GM23338 (cell line): ENCODE measurements at regions not wholly inside any gene's neighbourhood (a gene's known extent, or its start where the extent isn't known, plus 50 kb on each side); places are given as distances from the start of the nearest gene placed in this dataset.

Experiments used
- ATAC-seq: fragments of 200-7000 bp; cut with Tn5 transposase; 3 replicates; pipeline ENCODE4 v1.9.1; 2020
- DNase-seq: peaks from one replicate; pipeline ENCODE4 v3.0.0-alpha.2; 2015; ENCODE audit warnings: low spot score
- H2AFZ ChIP-seq: fragments of 200-600 bp; sonication (generic); 2 replicates; pipeline ENCODE4 v1.8.0; 2016; ENCODE audit warnings: antibody characterized with exemption, mild to moderate bottlenecking, moderate library complexity
- H3F3A ChIP-seq: fragments of 200-600 bp; sonication (generic); replicated peaks from 2 replicates; pipeline ENCODE4 v1.8.0; 2017; ENCODE audit warnings: antibody characterized with exemption, mixed run types, low read depth
- H3K27ac ChIP-seq: fragments of 200-600 bp; sonication (generic); 2 replicates; pipeline ENCODE4 v1.6.1; 2016; ENCODE audit warnings: low read depth
- H3K27me3 ChIP-seq: fragments of 200-600 bp; sonication (generic); 2 replicates; pipeline ENCODE4 v1.8.0; 2016; ENCODE audit warnings: mild to moderate bottlenecking, mixed run types, moderate library complexity; ENCODE audit not compliant: insufficient read depth
- H3K36me3 ChIP-seq: fragments of 200-600 bp; sonication (generic); 2 replicates; pipeline ENCODE4 v1.8.0; 2016; ENCODE audit warnings: mild to moderate bottlenecking; ENCODE audit not compliant: insufficient read depth
- H3K4me1 ChIP-seq: fragments of 200-600 bp; sonication (generic); 2 replicates; pipeline ENCODE4 v1.8.0; 2016; ENCODE audit warnings: mild to moderate bottlenecking, moderate library complexity; ENCODE audit not compliant: insufficient read depth
- H3K4me2 ChIP-seq: fragments of 200-600 bp; sonication (generic); 2 replicates; pipeline ENCODE4 v1.7.1; 2017; ENCODE audit warnings: mixed run types
- H3K4me3 ChIP-seq: fragments of 200-600 bp; sonication (generic); 2 replicates; pipeline ENCODE4 v1.6.1; 2016; ENCODE audit warnings: mixed run types
- H3K79me2 ChIP-seq: fragments of 200-600 bp; sonication (generic); replicated peaks from 2 replicates; pipeline ENCODE4 v1.8.0; 2017; ENCODE audit warnings: mild to moderate bottlenecking; ENCODE audit not compliant: insufficient read depth
- H3K9me2 ChIP-seq: fragments of 200-600 bp; sonication (generic); 2 replicates; pipeline ENCODE4 v1.8.0; 2017; ENCODE audit not compliant: insufficient read depth
- H4K20me1 ChIP-seq: fragments of 200-600 bp; sonication (generic); replicated peaks from 2 replicates; pipeline ENCODE4 v1.8.0; 2017; ENCODE audit warnings: mild to moderate bottlenecking; ENCODE audit not compliant: insufficient read depth
- H3K27ac Mint-ChIP-seq: 2 replicates; pipeline ENCODE4 v1.8.0; 2020; ENCODE audit warnings: inconsistent platforms, mild to moderate bottlenecking, moderate library complexity, mixed read lengths
- H3K27me3 Mint-ChIP-seq: 3 replicates; pipeline ENCODE4 v1.8.0; 2022; ENCODE audit warnings: low read depth, mild to moderate bottlenecking, moderate library complexity, mixed read lengths, inconsistent platforms; ENCODE audit not compliant: insufficient read depth, poor library complexity
- H3K36me3 Mint-ChIP-seq: 3 replicates; pipeline ENCODE4 v1.8.0; 2021; ENCODE audit warnings: low read depth, mild to moderate bottlenecking, inconsistent platforms, moderate library complexity, mixed read lengths
- H3K4me1 Mint-ChIP-seq: 3 replicates; pipeline ENCODE4 v1.8.0; 2020; ENCODE audit warnings: mild to moderate bottlenecking, inconsistent platforms, mixed read lengths
- H3K4me3 Mint-ChIP-seq: 3 replicates; pipeline ENCODE4 v1.8.0; 2021; ENCODE audit warnings: moderate library complexity, mild to moderate bottlenecking, inconsistent platforms, mixed read lengths
- H3K9me3 Mint-ChIP-seq: 3 replicates; pipeline ENCODE4 v1.8.0; 2020; ENCODE audit warnings: moderate library complexity, mild to moderate bottlenecking, inconsistent platforms, mixed read lengths
- CREB1 ChIP-seq: fragments of 250-450 bp; sonication (Bioruptor Pico); IDR thresholded peaks from 2 replicates; pipeline ENCODE4 v1.5.0; 2020; ENCODE audit warnings: low read depth, mild to moderate bottlenecking, moderate library complexity
- EZH2 ChIP-seq: fragments of 200-600 bp; sonication (generic); IDR thresholded peaks from one replicate; pipeline ENCODE4 v1.8.0; 2017; ENCODE audit warnings: antibody characterized with exemption, mild to moderate bottlenecking, low read depth; ENCODE audit not compliant: unreplicated experiment
- EZH2phosphoT487 ChIP-seq: fragments of 200-600 bp; sonication (generic); IDR thresholded peaks from one replicate; pipeline ENCODE4 v1.8.1; 2018; ENCODE audit warnings: antibody characterized with exemption; ENCODE audit not compliant: unreplicated experiment
- JUNB ChIP-seq: IDR thresholded peaks from one replicate; pipeline ENCODE4 v1.6.1; 2016; ENCODE audit warnings: antibody characterized with exemption; ENCODE audit not compliant: unreplicated experiment
- NANOG ChIP-seq: IDR thresholded peaks from 2 replicates; pipeline ENCODE4 v1.6.1; 2016; ENCODE audit warnings: antibody characterized with exemption, borderline replicate concordance
- POLR2AphosphoS5 ChIP-seq: IDR thresholded peaks from 2 replicates; pipeline ENCODE4 v1.6.1; 2016; ENCODE audit warnings: antibody characterized with exemption, low read depth
- STAT1 ChIP-seq: IDR thresholded peaks from one replicate; pipeline ENCODE4 v1.6.1; 2016; ENCODE audit warnings: antibody characterized with exemption; ENCODE audit not compliant: unreplicated experiment
- ZNF114 ChIP-seq: fragments of 250-450 bp; sonication (Bioruptor Pico); IDR thresholded peaks from 2 replicates; pipeline ENCODE4 v1.5.0; 2020; ENCODE audit warnings: mild to moderate bottlenecking, moderate library complexity
- ZNF331 ChIP-seq: fragments of 250-450 bp; sonication (Bioruptor Pico); IDR thresholded peaks from 2 replicates; pipeline ENCODE4 v1.5.0; 2020; ENCODE audit warnings: low read depth, mild to moderate bottlenecking, moderate library complexity
- TF ChIP-seq, protein P1 (sequence below): IDR thresholded peaks from one replicate; pipeline ENCODE4 v1.6.1; 2018; ENCODE audit warnings: antibody characterized with exemption; ENCODE audit not compliant: unreplicated experiment
- TF ChIP-seq, protein P2 (sequence below): fragments of 250-450 bp; sonication (Bioruptor Pico); IDR thresholded peaks from 2 replicates; pipeline ENCODE4 v1.5.0; 2020; ENCODE audit warnings: mild to moderate bottlenecking, moderate library complexity
- TF ChIP-seq, protein P3 (sequence below), 2 experiments: fragments of 200-600 bp in 1 of 2; sonication (generic) in 1 of 2; conservative IDR thresholded peaks; 2 replicates each; pipeline versions ENCODE4 v1.5.1 to v1.6.1; 2016 to 2017; ENCODE audit warnings: antibody characterized with exemption in 2 of 2, low read depth in 2 of 2, mild to moderate bottlenecking in 2 of 2, moderate library complexity in 1 of 2
- TF ChIP-seq, protein P4 (sequence below): IDR thresholded peaks from 2 replicates; pipeline ENCODE4 v1.6.1; 2016; ENCODE audit warnings: antibody characterized with exemption

DNA sequence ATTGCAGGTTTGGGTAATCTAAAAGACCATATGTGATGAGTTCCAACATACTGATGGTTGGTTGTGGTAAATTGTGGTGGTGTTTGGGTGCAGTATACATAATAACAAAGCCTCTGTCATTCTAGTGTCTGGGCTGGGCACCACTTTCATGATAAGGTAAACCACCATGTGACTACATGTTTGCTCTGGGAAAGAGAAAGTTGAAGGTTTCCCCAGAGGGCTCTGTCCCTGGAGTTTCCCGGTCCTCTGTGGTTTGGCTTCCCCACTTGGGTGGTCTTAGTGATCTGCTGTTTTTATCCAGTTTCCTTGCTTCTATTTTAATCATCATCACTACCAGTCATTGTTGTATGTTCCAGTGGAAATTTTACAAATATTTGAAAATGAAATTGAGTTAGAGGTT lies 55.9 kb upstream of the TSPAN2 start:
- H3F3A ChIP-seq, result no peaks in the 10 kb centered on the region
- no peak overlapping the region for H3K27ac Mint-ChIP-seq
- H3K79me2 ChIP-seq, result no peaks in the 10 kb centered on the region
- no peaks in the 10 kb centered on the region for H4K20me1 ChIP-seq
- no peak overlapping the region for H2AFZ ChIP-seq
- H3K9me2 ChIP-seq, result no peaks in the 10 kb centered on the region
- H3K4me1 ChIP-seq, result no peaks in the 10 kb centered on the region
- H3K4me3 ChIP-seq, result no peak overlapping the region
- H3K36me3 Mint-ChIP-seq, result no peaks in the 10 kb centered on the region
- H3K9me3 Mint-ChIP-seq, result no peaks in the 10 kb centered on the region; the same call in 2 of the 3 replicates
- no peaks in the 10 kb centered on the region; the same call in 2 of the 3 replicates for H3K4me1 Mint-ChIP-seq
- no peak overlapping the region for H3K4me2 ChIP-seq
- H3K36me3 ChIP-seq, result no peaks in the 10 kb centered on the region
- ATAC-seq (no peak), DNase-seq (no peak)
- H3K27me3 ChIP-seq, result no peaks in the 10 kb centered on the region
- TF ChIP-seq, protein P1, sequence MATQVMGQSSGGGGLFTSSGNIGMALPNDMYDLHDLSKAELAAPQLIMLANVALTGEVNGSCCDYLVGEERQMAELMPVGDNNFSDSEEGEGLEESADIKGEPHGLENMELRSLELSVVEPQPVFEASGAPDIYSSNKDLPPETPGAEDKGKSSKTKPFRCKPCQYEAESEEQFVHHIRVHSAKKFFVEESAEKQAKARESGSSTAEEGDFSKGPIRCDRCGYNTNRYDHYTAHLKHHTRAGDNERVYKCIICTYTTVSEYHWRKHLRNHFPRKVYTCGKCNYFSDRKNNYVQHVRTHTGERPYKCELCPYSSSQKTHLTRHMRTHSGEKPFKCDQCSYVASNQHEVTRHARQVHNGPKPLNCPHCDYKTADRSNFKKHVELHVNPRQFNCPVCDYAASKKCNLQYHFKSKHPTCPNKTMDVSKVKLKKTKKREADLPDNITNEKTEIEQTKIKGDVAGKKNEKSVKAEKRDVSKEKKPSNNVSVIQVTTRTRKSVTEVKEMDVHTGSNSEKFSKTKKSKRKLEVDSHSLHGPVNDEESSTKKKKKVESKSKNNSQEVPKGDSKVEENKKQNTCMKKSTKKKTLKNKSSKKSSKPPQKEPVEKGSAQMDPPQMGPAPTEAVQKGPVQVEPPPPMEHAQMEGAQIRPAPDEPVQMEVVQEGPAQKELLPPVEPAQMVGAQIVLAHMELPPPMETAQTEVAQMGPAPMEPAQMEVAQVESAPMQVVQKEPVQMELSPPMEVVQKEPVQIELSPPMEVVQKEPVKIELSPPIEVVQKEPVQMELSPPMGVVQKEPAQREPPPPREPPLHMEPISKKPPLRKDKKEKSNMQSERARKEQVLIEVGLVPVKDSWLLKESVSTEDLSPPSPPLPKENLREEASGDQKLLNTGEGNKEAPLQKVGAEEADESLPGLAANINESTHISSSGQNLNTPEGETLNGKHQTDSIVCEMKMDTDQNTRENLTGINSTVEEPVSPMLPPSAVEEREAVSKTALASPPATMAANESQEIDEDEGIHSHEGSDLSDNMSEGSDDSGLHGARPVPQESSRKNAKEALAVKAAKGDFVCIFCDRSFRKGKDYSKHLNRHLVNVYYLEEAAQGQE, result no peak
- TF ChIP-seq STAT1 (no peak), CREB1 (CRISPR knock-in tag) (no peak), POLR2AphosphoS5 (no peak), JUNB (no peak), ZNF331 (CRISPR knock-in tag) (no peak), NANOG (no peak), EZH2phosphoT487 (no peak), ZNF114 (CRISPR knock-in tag) (no peak), EZH2 (no peak)
- TF ChIP-seq, protein P2, sequence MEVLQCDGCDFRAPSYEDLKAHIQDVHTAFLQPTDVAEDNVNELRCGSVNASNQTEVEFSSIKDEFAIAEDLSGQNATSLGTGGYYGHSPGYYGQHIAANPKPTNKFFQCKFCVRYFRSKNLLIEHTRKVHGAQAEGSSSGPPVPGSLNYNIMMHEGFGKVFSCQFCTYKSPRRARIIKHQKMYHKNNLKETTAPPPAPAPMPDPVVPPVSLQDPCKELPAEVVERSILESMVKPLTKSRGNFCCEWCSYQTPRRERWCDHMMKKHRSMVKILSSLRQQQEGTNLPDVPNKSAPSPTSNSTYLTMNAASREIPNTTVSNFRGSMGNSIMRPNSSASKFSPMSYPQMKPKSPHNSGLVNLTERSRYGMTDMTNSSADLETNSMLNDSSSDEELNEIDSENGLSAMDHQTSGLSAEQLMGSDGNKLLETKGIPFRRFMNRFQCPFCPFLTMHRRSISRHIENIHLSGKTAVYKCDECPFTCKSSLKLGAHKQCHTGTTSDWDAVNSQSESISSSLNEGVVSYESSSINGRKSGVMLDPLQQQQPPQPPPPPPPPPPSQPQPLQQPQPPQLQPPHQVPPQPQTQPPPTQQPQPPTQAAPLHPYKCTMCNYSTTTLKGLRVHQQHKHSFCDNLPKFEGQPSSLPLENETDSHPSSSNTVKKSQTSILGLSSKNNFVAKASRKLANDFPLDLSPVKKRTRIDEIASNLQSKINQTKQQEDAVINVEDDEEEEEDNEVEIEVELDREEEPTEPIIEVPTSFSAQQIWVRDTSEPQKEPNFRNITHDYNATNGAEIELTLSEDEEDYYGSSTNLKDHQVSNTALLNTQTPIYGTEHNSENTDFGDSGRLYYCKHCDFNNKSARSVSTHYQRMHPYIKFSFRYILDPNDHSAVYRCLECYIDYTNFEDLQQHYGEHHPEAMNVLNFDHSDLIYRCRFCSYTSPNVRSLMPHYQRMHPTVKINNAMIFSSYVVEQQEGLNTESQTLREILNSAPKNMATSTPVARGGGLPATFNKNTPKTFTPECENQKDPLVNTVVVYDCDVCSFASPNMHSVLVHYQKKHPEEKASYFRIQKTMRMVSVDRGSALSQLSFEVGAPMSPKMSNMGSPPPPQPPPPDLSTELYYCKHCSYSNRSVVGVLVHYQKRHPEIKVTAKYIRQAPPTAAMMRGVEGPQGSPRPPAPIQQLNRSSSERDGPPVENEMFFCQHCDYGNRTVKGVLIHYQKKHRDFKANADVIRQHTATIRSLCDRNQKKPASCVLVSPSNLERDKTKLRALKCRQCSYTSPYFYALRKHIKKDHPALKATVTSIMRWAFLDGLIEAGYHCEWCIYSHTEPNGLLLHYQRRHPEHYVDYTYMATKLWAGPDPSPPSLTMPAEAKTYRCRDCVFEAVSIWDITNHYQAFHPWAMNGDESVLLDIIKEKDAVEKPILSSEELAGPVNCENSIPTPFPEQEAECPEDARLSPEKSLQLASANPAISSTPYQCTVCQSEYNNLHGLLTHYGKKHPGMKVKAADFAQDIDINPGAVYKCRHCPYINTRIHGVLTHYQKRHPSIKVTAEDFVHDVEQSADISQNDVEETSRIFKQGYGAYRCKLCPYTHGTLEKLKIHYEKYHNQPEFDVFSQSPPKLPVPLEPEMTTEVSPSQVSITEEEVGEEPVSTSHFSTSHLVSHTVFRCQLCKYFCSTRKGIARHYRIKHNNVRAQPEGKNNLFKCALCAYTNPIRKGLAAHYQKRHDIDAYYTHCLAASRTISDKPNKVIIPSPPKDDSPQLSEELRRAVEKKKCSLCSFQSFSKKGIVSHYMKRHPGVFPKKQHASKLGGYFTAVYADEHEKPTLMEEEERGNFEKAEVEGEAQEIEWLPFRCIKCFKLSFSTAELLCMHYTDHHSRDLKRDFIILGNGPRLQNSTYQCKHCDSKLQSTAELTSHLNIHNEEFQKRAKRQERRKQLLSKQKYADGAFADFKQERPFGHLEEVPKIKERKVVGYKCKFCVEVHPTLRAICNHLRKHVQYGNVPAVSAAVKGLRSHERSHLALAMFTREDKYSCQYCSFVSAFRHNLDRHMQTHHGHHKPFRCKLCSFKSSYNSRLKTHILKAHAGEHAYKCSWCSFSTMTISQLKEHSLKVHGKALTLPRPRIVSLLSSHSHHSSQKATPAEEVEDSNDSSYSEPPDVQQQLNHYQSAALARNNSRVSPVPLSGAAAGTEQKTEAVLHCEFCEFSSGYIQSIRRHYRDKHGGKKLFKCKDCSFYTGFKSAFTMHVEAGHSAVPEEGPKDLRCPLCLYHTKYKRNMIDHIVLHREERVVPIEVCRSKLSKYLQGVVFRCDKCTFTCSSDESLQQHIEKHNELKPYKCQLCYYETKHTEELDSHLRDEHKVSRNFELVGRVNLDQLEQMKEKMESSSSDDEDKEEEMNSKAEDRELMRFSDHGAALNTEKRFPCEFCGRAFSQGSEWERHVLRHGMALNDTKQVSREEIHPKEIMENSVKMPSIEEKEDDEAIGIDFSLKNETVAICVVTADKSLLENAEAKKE (CRISPR knock-in tag), result no peak
- TF ChIP-seq, protein P3, sequence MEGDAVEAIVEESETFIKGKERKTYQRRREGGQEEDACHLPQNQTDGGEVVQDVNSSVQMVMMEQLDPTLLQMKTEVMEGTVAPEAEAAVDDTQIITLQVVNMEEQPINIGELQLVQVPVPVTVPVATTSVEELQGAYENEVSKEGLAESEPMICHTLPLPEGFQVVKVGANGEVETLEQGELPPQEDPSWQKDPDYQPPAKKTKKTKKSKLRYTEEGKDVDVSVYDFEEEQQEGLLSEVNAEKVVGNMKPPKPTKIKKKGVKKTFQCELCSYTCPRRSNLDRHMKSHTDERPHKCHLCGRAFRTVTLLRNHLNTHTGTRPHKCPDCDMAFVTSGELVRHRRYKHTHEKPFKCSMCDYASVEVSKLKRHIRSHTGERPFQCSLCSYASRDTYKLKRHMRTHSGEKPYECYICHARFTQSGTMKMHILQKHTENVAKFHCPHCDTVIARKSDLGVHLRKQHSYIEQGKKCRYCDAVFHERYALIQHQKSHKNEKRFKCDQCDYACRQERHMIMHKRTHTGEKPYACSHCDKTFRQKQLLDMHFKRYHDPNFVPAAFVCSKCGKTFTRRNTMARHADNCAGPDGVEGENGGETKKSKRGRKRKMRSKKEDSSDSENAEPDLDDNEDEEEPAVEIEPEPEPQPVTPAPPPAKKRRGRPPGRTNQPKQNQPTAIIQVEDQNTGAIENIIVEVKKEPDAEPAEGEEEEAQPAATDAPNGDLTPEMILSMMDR (conservative IDR thresholded peaks at IDR 0.05; ENCODE audit: low read depth in 2 of 2), result no peak
- TF ChIP-seq, protein P4, sequence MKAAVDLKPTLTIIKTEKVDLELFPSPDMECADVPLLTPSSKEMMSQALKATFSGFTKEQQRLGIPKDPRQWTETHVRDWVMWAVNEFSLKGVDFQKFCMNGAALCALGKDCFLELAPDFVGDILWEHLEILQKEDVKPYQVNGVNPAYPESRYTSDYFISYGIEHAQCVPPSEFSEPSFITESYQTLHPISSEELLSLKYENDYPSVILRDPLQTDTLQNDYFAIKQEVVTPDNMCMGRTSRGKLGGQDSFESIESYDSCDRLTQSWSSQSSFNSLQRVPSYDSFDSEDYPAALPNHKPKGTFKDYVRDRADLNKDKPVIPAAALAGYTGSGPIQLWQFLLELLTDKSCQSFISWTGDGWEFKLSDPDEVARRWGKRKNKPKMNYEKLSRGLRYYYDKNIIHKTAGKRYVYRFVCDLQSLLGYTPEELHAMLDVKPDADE, result no peak
- H3K27ac ChIP-seq, result no peak overlapping the region
- no peaks in the 10 kb centered on the region for H3K27me3 Mint-ChIP-seq
- H3K4me3 Mint-ChIP-seq, result no peak overlapping the region
